GM23338 (cell line): ENCODE measurements at regions not wholly inside any gene's neighbourhood (a gene's known extent, or its start where the extent isn't known, plus 50 kb on each side); places are given as distances from the start of the nearest gene placed in this dataset.

Experiments used
- ATAC-seq: fragments of 200-7000 bp; cut with Tn5 transposase; 3 replicates; pipeline ENCODE4 v1.9.1; 2020
- DNase-seq: peaks from one replicate; pipeline ENCODE4 v3.0.0-alpha.2; 2015; ENCODE audit warnings: low spot score
- H2AFZ ChIP-seq: fragments of 200-600 bp; sonication (generic); 2 replicates; pipeline ENCODE4 v1.8.0; 2016; ENCODE audit warnings: antibody characterized with exemption, mild to moderate bottlenecking, moderate library complexity
- H3F3A ChIP-seq: fragments of 200-600 bp; sonication (generic); replicated peaks from 2 replicates; pipeline ENCODE4 v1.8.0; 2017; ENCODE audit warnings: antibody characterized with exemption, mixed run types, low read depth
- H3K27ac ChIP-seq: fragments of 200-600 bp; sonication (generic); 2 replicates; pipeline ENCODE4 v1.6.1; 2016; ENCODE audit warnings: low read depth
- H3K27me3 ChIP-seq: fragments of 200-600 bp; sonication (generic); 2 replicates; pipeline ENCODE4 v1.8.0; 2016; ENCODE audit warnings: mild to moderate bottlenecking, mixed run types, moderate library complexity; ENCODE audit not compliant: insufficient read depth
- H3K36me3 ChIP-seq: fragments of 200-600 bp; sonication (generic); 2 replicates; pipeline ENCODE4 v1.8.0; 2016; ENCODE audit warnings: mild to moderate bottlenecking; ENCODE audit not compliant: insufficient read depth
- H3K4me1 ChIP-seq: fragments of 200-600 bp; sonication (generic); 2 replicates; pipeline ENCODE4 v1.8.0; 2016; ENCODE audit warnings: mild to moderate bottlenecking, moderate library complexity; ENCODE audit not compliant: insufficient read depth
- H3K4me2 ChIP-seq: fragments of 200-600 bp; sonication (generic); 2 replicates; pipeline ENCODE4 v1.7.1; 2017; ENCODE audit warnings: mixed run types
- H3K4me3 ChIP-seq: fragments of 200-600 bp; sonication (generic); 2 replicates; pipeline ENCODE4 v1.6.1; 2016; ENCODE audit warnings: mixed run types
- H3K79me2 ChIP-seq: fragments of 200-600 bp; sonication (generic); replicated peaks from 2 replicates; pipeline ENCODE4 v1.8.0; 2017; ENCODE audit warnings: mild to moderate bottlenecking; ENCODE audit not compliant: insufficient read depth
- H3K9me2 ChIP-seq: fragments of 200-600 bp; sonication (generic); 2 replicates; pipeline ENCODE4 v1.8.0; 2017; ENCODE audit not compliant: insufficient read depth
- H4K20me1 ChIP-seq: fragments of 200-600 bp; sonication (generic); replicated peaks from 2 replicates; pipeline ENCODE4 v1.8.0; 2017; ENCODE audit warnings: mild to moderate bottlenecking; ENCODE audit not compliant: insufficient read depth
- H3K27ac Mint-ChIP-seq: 2 replicates; pipeline ENCODE4 v1.8.0; 2020; ENCODE audit warnings: inconsistent platforms, mild to moderate bottlenecking, moderate library complexity, mixed read lengths
- H3K27me3 Mint-ChIP-seq: 3 replicates; pipeline ENCODE4 v1.8.0; 2022; ENCODE audit warnings: low read depth, mild to moderate bottlenecking, moderate library complexity, mixed read lengths, inconsistent platforms; ENCODE audit not compliant: insufficient read depth, poor library complexity
- H3K36me3 Mint-ChIP-seq: 3 replicates; pipeline ENCODE4 v1.8.0; 2021; ENCODE audit warnings: low read depth, mild to moderate bottlenecking, inconsistent platforms, moderate library complexity, mixed read lengths
- H3K4me1 Mint-ChIP-seq: 3 replicates; pipeline ENCODE4 v1.8.0; 2020; ENCODE audit warnings: mild to moderate bottlenecking, inconsistent platforms, mixed read lengths
- H3K4me3 Mint-ChIP-seq: 3 replicates; pipeline ENCODE4 v1.8.0; 2021; ENCODE audit warnings: moderate library complexity, mild to moderate bottlenecking, inconsistent platforms, mixed read lengths
- H3K9me3 Mint-ChIP-seq: 3 replicates; pipeline ENCODE4 v1.8.0; 2020; ENCODE audit warnings: moderate library complexity, mild to moderate bottlenecking, inconsistent platforms, mixed read lengths
- CREB1 ChIP-seq: fragments of 250-450 bp; sonication (Bioruptor Pico); IDR thresholded peaks from 2 replicates; pipeline ENCODE4 v1.5.0; 2020; ENCODE audit warnings: low read depth, mild to moderate bottlenecking, moderate library complexity
- EZH2 ChIP-seq: fragments of 200-600 bp; sonication (generic); IDR thresholded peaks from one replicate; pipeline ENCODE4 v1.8.0; 2017; ENCODE audit warnings: antibody characterized with exemption, mild to moderate bottlenecking, low read depth; ENCODE audit not compliant: unreplicated experiment
- EZH2phosphoT487 ChIP-seq: fragments of 200-600 bp; sonication (generic); IDR thresholded peaks from one replicate; pipeline ENCODE4 v1.8.1; 2018; ENCODE audit warnings: antibody characterized with exemption; ENCODE audit not compliant: unreplicated experiment
- JUNB ChIP-seq: IDR thresholded peaks from one replicate; pipeline ENCODE4 v1.6.1; 2016; ENCODE audit warnings: antibody characterized with exemption; ENCODE audit not compliant: unreplicated experiment
- NANOG ChIP-seq: IDR thresholded peaks from 2 replicates; pipeline ENCODE4 v1.6.1; 2016; ENCODE audit warnings: antibody characterized with exemption, borderline replicate concordance
- POLR2AphosphoS5 ChIP-seq: IDR thresholded peaks from 2 replicates; pipeline ENCODE4 v1.6.1; 2016; ENCODE audit warnings: antibody characterized with exemption, low read depth
- STAT1 ChIP-seq: IDR thresholded peaks from one replicate; pipeline ENCODE4 v1.6.1; 2016; ENCODE audit warnings: antibody characterized with exemption; ENCODE audit not compliant: unreplicated experiment
- ZNF114 ChIP-seq: fragments of 250-450 bp; sonication (Bioruptor Pico); IDR thresholded peaks from 2 replicates; pipeline ENCODE4 v1.5.0; 2020; ENCODE audit warnings: mild to moderate bottlenecking, moderate library complexity
- TF ChIP-seq, protein P1 (sequence below): fragments of 250-450 bp; sonication (Bioruptor Pico); IDR thresholded peaks from 2 replicates; pipeline ENCODE4 v1.5.0; 2020; ENCODE audit warnings: mild to moderate bottlenecking, moderate library complexity
- TF ChIP-seq, protein P2 (sequence below): IDR thresholded peaks from 2 replicates; pipeline ENCODE4 v1.6.1; 2016; ENCODE audit warnings: antibody characterized with exemption
- TF ChIP-seq, protein P3 (sequence below), 2 experiments: fragments of 200-600 bp in 1 of 2; sonication (generic) in 1 of 2; conservative IDR thresholded peaks; 2 replicates each; pipeline versions ENCODE4 v1.5.1 to v1.6.1; 2016 to 2017; ENCODE audit warnings: antibody characterized with exemption in 2 of 2, low read depth in 2 of 2, mild to moderate bottlenecking in 2 of 2, moderate library complexity in 1 of 2

DNA sequence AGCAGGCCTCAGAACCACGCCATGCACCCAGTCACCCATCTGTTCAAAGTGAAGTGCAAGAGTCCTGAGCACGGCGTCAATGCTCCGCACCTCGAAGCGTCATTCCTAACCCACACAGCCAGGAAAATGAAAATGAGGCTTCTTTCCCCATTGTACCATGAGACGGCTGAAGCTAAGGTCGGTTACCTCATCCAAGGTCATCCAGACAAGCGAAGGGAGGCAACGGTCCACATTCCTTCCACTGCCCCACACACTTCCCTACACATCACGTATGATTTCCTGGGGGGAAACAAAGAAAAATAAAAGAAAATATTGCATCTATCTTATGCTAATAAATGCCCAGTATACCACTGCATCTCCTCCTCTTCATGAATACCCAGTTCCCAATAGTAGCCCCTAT lies 113.5 kb upstream of the RAB6C start:
- Histone ChIP-seq H3K4me1 (no peaks in the 10 kb centered on the region; the same call in 1 of the 2 replicates), H3K79me2 (no peaks in the 10 kb centered on the region), H3K27ac (no peak overlapping the region), H3K27me3 (no peaks in the 10 kb centered on the region), H4K20me1 (no peaks in the 10 kb centered on the region), H3K4me3 (no peak overlapping the region), H3K4me2 (no peak overlapping the region), H2AFZ (no peak overlapping the region), H3F3A (no peaks in the 10 kb centered on the region), H3K36me3 (no peaks in the 10 kb centered on the region), H3K9me2 (no peaks in the 10 kb centered on the region)
- peaks cover 4% of the 10 kb centered on the region for H3K27me3 Mint-ChIP-seq
- DNase-seq (no peak), ATAC-seq (no peak)
- no peak overlapping the region for H3K4me3 Mint-ChIP-seq
- no peaks in the 10 kb centered on the region for H3K36me3 Mint-ChIP-seq
- TF ChIP-seq JUNB = no peak
- TF ChIP-seq ZNF114 = no peak
- TF ChIP-seq, protein P1, sequence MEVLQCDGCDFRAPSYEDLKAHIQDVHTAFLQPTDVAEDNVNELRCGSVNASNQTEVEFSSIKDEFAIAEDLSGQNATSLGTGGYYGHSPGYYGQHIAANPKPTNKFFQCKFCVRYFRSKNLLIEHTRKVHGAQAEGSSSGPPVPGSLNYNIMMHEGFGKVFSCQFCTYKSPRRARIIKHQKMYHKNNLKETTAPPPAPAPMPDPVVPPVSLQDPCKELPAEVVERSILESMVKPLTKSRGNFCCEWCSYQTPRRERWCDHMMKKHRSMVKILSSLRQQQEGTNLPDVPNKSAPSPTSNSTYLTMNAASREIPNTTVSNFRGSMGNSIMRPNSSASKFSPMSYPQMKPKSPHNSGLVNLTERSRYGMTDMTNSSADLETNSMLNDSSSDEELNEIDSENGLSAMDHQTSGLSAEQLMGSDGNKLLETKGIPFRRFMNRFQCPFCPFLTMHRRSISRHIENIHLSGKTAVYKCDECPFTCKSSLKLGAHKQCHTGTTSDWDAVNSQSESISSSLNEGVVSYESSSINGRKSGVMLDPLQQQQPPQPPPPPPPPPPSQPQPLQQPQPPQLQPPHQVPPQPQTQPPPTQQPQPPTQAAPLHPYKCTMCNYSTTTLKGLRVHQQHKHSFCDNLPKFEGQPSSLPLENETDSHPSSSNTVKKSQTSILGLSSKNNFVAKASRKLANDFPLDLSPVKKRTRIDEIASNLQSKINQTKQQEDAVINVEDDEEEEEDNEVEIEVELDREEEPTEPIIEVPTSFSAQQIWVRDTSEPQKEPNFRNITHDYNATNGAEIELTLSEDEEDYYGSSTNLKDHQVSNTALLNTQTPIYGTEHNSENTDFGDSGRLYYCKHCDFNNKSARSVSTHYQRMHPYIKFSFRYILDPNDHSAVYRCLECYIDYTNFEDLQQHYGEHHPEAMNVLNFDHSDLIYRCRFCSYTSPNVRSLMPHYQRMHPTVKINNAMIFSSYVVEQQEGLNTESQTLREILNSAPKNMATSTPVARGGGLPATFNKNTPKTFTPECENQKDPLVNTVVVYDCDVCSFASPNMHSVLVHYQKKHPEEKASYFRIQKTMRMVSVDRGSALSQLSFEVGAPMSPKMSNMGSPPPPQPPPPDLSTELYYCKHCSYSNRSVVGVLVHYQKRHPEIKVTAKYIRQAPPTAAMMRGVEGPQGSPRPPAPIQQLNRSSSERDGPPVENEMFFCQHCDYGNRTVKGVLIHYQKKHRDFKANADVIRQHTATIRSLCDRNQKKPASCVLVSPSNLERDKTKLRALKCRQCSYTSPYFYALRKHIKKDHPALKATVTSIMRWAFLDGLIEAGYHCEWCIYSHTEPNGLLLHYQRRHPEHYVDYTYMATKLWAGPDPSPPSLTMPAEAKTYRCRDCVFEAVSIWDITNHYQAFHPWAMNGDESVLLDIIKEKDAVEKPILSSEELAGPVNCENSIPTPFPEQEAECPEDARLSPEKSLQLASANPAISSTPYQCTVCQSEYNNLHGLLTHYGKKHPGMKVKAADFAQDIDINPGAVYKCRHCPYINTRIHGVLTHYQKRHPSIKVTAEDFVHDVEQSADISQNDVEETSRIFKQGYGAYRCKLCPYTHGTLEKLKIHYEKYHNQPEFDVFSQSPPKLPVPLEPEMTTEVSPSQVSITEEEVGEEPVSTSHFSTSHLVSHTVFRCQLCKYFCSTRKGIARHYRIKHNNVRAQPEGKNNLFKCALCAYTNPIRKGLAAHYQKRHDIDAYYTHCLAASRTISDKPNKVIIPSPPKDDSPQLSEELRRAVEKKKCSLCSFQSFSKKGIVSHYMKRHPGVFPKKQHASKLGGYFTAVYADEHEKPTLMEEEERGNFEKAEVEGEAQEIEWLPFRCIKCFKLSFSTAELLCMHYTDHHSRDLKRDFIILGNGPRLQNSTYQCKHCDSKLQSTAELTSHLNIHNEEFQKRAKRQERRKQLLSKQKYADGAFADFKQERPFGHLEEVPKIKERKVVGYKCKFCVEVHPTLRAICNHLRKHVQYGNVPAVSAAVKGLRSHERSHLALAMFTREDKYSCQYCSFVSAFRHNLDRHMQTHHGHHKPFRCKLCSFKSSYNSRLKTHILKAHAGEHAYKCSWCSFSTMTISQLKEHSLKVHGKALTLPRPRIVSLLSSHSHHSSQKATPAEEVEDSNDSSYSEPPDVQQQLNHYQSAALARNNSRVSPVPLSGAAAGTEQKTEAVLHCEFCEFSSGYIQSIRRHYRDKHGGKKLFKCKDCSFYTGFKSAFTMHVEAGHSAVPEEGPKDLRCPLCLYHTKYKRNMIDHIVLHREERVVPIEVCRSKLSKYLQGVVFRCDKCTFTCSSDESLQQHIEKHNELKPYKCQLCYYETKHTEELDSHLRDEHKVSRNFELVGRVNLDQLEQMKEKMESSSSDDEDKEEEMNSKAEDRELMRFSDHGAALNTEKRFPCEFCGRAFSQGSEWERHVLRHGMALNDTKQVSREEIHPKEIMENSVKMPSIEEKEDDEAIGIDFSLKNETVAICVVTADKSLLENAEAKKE (CRISPR knock-in tag) = no peak
- TF ChIP-seq NANOG = no peak
- TF ChIP-seq, protein P2, sequence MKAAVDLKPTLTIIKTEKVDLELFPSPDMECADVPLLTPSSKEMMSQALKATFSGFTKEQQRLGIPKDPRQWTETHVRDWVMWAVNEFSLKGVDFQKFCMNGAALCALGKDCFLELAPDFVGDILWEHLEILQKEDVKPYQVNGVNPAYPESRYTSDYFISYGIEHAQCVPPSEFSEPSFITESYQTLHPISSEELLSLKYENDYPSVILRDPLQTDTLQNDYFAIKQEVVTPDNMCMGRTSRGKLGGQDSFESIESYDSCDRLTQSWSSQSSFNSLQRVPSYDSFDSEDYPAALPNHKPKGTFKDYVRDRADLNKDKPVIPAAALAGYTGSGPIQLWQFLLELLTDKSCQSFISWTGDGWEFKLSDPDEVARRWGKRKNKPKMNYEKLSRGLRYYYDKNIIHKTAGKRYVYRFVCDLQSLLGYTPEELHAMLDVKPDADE = no peak
- TF ChIP-seq POLR2AphosphoS5 = no peak
- no peaks in the 10 kb centered on the region for H3K9me3 Mint-ChIP-seq
- peaks cover 11% of the 10 kb centered on the region for H3K4me1 Mint-ChIP-seq
- H3K27ac Mint-ChIP-seq = no peak overlapping the region

DNA sequence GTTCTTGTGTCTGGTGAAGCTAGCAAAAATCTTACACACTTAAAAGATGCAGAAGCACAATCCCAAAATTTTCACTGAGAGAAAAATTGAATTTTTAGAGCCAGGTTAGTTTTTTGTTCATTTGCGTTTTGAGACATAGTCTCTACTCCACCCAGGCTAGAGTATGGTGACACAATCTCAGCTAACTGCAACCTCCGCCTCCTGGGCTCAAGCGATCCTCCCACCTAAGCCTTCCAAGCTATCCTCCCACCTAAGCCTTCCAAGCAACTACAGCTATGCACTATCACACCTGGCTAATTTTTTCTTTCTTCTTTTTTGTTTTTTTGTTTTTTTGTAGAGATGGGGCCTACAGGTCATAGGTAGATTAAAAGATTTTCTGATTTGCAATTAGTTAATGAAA lies 113.1 kb upstream of the RAB6C start:
- Histone ChIP-seq H3K4me3 (no peak overlapping the region), H4K20me1 (no peaks in the 10 kb centered on the region), H3F3A (no peaks in the 10 kb centered on the region), H3K4me2 (no peak overlapping the region), H3K27me3 (no peaks in the 10 kb centered on the region), H3K9me2 (no peaks in the 10 kb centered on the region), H3K36me3 (no peaks in the 10 kb centered on the region), H3K79me2 (no peaks in the 10 kb centered on the region), H2AFZ (no peak overlapping the region), H3K27ac (no peak overlapping the region), H3K4me1 (no peaks in the 10 kb centered on the region; the same call in 1 of the 2 replicates)
- peaks cover 12% of the 10 kb centered on the region for H3K4me1 Mint-ChIP-seq
- H3K4me3 Mint-ChIP-seq = no peak overlapping the region
- peaks cover 4% of the 10 kb centered on the region for H3K27me3 Mint-ChIP-seq
- no peak overlapping the region for H3K27ac Mint-ChIP-seq
- ATAC-seq (no peak), DNase-seq (no peak)
- no peaks in the 10 kb centered on the region for H3K36me3 Mint-ChIP-seq
- H3K9me3 Mint-ChIP-seq = no peaks in the 10 kb centered on the region
- TF ChIP-seq EZH2 (no peak), CREB1 (no peak), STAT1 (no peak), POLR2AphosphoS5 (no peak), EZH2phosphoT487 (no peak)
- TF ChIP-seq, protein P3, sequence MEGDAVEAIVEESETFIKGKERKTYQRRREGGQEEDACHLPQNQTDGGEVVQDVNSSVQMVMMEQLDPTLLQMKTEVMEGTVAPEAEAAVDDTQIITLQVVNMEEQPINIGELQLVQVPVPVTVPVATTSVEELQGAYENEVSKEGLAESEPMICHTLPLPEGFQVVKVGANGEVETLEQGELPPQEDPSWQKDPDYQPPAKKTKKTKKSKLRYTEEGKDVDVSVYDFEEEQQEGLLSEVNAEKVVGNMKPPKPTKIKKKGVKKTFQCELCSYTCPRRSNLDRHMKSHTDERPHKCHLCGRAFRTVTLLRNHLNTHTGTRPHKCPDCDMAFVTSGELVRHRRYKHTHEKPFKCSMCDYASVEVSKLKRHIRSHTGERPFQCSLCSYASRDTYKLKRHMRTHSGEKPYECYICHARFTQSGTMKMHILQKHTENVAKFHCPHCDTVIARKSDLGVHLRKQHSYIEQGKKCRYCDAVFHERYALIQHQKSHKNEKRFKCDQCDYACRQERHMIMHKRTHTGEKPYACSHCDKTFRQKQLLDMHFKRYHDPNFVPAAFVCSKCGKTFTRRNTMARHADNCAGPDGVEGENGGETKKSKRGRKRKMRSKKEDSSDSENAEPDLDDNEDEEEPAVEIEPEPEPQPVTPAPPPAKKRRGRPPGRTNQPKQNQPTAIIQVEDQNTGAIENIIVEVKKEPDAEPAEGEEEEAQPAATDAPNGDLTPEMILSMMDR (conservative IDR thresholded peaks at IDR 0.05; ENCODE audit: low read depth in 2 of 2) = no peak
